Motor neuron (in vitro differentiated cells): ENCODE measurements at regions not wholly inside any gene's neighbourhood (a gene's known extent, or its start where the extent isn't known, plus 50 kb on each side); places are given as distances from the start of the nearest gene placed in this dataset.
"Not testable (repeated sequence)": the region's sequence is repeated elsewhere in the genome, so short reads cannot be mapped to it uniquely, and the experiment has no call there.

Experiments used
- ATAC-seq, 8 experiments: fragments of 200-7000 bp; cut with Tn5 transposase; replicated peaks in 6 of 8; 2 replicates each; pipeline ENCODE4 v1.8.0; 2021; ENCODE audit warnings: mild to moderate bottlenecking in 8 of 8, moderate library complexity in 8 of 8
- H3K27ac ChIP-seq, 2 donors: fragments of 250-450 bp; sonication (Bioruptor Pico); 2 replicates each; pipeline ENCODE4 v1.9.0; 2021; ENCODE audit warnings: antibody characterized with exemption in 2 of 2, mild to moderate bottlenecking in 2 of 2, moderate library complexity in 1 of 2
- H3K4me1 ChIP-seq, 2 donors: fragments of 250-450 bp; sonication (Bioruptor Pico); replicated peaks in 1 of 2; 2 replicates each; pipeline ENCODE4 v1.6.1; 2021; ENCODE audit warnings: antibody characterized with exemption in 2 of 2, mild to moderate bottlenecking in 2 of 2, moderate library complexity in 1 of 2
- H3K4me3 ChIP-seq, 5 donors: fragments of 250-450 bp; sonication (Bioruptor Pico); 2 replicates each; pipeline ENCODE4 v1.9.0; 2021; ENCODE audit warnings: antibody characterized with exemption in 5 of 5, mild to moderate bottlenecking in 5 of 5, moderate library complexity in 4 of 5
- WGBS, 10 experiments: fragments of 450-650 bp; shearing (Covaris generic); methylation state at CpG; one replicate each; pipeline ENCODE4 v1.0.0; 2022; 5-methylcytosine and 5-hydroxymethylcytosine counted together
- in situ Hi-C, 9 experiments: fragments of 400-800 bp; cut with MboI; loops; one replicate each; pipeline ENCODE4 v1.15.0; 2021; ENCODE audit warnings: low sequenced_read_pairs in 9 of 9, low pct_unique_long_range_greater_than_20kb in 2 of 9; ENCODE audit not compliant: unreplicated experiment in 9 of 9

DNA sequence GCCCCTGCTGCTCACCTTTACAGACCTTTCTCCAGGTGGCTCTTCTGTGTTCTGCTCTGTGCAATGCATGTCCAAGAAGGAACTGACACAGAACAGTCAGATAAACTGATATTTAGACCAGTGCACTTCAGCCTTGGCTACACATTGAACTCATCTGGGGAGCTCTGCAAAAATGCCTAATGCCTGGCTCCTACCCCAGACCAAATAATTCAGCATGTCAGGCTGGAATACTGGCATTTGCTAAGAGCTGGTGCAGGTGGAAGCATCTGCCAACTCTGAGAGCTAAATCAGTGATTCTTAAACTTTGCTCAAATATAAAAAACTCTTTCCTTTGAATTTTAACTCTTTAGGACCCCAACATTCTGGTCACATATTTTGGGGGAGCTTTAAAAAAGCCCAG, 118.2 kb upstream of the TSC22D1 start:
- H3K27ac ChIP-seq = no peak overlapping the region
- in situ Hi-C loops = no loop called here
- no peak overlapping the region for H3K4me3 ChIP-seq
- peaks cover 8 to 15% of the 10 kb centered on the region in 2 donors for H3K4me1 ChIP-seq
- no peak for ATAC-seq

DNA sequence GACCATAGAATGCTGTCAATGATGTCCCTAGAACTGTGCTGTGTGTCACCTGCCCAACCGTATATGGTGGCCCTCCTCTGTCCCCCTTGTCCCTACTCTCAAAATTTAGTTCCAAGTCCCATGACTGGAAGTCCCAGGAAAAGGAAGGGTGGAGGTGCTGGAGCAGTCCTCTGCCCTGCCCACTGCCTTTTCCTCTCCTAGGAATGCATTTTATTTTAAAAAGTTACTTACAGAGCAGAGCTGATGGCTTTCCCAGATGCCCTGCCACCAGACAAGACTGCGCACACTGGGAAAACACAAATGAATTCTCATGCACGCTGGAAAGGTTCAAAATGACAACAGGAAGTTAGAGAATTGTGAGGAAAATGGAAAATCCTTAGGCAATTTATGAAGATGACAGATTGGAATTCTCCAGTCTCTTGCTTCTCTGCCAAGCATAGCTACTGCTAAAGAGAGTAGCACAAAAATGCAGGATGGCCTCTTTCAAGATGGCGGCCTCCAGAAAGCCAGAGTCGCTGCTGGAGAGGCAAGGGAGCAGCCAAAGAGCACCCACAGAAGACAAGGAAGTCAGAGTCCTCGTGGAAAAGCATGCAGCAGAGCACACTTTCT, 117.1 kb upstream of the TSC22D1 start:
- no peak overlapping the region for H3K27ac ChIP-seq
- ATAC-seq = no peak
- WGBS, 10 experiments = 76 to 100% (median 90%) methylated on average over 1 to 6 of the region's 6 CpGs; no CpG with 5 or more reads in 1 of the 10 experiments
- peaks cover under 1 to 8% of the 10 kb centered on the region in 2 donors for H3K4me1 ChIP-seq
- no peak overlapping the region for H3K4me3 ChIP-seq
- in situ Hi-C loops = no loop called here

DNA sequence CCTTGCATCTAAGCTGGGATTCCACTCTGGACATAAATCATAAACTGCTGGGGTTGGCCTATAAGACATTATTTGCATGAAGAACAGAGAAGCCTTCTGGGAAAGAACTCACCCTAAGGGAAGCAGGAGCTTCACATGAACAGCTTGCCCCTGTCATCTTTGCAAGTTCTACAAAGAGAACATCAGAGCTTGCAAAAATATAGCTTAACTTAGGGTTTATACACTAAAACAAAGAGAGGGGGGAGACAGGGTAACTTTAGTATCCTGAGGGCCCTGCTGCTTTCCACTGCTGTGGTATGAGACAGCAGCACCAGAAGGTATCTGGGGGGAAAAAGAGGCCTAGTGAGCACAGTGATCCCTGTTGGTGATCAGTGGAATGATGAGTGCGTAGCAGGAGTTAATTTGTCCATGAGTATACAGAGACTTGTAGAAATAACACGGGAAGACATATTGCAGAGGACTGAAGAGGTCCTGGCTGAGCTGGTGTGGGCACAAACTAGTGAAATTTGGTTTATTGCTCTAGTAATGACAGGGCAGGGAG, 116.1 kb upstream of the TSC22D1 start:
- in situ Hi-C loops = no loop called here
- peak in 6 of 8 experiments; percentile 18 to 95 (median 58) for ATAC-seq
- WGBS, 10 experiments = 43 to 100% (median 83%) methylated on average over 1 to 2 of the region's 2 CpGs; no CpG with 5 or more reads in 3 of the 10 experiments
- Histone ChIP-seq H3K4me3 (no peak overlapping the region), H3K4me1 (no peaks in the 10 kb centered on the region), H3K27ac (no peak overlapping the region)

DNA sequence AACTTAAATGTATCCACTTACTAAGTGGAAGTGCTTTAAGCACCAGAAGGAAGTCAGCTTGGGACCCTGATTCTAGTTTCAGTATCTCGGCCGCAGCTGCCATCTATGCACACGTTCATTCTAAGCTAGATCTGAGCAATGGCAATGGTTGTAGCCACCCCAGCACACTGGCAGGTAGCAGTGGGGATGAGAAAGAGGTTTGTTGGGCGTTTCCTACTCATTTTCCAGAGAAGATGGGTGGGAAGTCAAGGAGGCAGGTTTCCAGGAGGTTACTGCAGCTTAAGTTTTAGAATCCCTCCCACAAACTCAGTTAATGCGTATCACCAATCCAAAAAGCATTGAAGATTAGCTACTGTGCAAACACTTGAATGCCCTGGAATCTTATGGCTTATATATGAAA, 114.2 kb upstream of the TSC22D1 start:
- ATAC-seq = no peak
- Histone ChIP-seq H3K27ac (no peak overlapping the region), H3K4me3 (no peak overlapping the region), H3K4me1 (no peaks in the 10 kb centered on the region)
- 80 to 100% (median 96%) methylated on average over 1 to 4 of the region's 5 CpGs; no CpG with 5 or more reads in 3 of the 10 experiments for WGBS, 10 experiments
- in situ Hi-C loops = no loop called here

DNA sequence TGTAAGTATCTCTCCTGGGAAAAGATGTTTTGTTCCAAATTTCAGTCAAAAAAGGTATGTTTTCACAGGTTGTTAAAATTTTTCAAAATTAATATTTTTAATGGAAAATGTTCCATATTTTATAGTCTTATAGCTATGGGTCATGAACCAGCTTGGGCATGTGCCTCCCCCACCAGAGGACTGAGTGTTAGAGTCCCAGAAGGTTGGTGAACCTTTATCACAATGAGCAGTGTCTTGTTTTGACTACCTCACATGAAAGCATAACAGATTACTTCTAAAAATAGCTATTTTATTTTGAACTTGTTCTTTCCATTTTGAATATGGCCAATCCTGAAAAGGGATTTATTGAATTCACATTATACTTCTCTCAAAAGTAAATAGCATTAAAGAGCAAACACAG, 112.5 kb upstream of the TSC22D1 start:
- no peak for ATAC-seq
- no peaks in the 10 kb centered on the region for H3K4me1 ChIP-seq
- H3K27ac ChIP-seq = no peak overlapping the region
- in situ Hi-C loops = no loop called here
- no peak overlapping the region for H3K4me3 ChIP-seq

DNA sequence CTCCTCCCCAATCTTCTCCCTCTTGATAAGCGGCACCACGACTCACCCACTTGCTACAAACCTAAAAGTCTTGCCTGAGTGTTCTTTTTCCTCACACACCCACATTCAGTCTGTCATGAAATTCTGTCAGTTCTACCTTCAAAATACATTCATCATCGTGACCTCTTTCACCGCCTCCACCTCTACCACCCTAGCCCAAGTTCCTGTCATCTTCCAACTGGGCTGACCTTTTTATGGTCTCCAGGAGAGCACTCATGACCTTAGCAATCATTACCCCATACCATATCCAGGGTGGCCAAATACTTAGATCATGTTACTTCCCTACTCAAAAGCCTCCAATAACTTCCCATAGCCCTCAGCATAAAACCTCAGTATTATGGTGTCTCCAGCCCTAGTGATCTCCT, 110.4 kb upstream of the TSC22D1 start:
- in situ Hi-C loops = no loop called here
- Histone ChIP-seq H3K27ac (no peak overlapping the region), H3K4me1 (no peaks in the 10 kb centered on the region), H3K4me3 (no peak overlapping the region)
- ATAC-seq = no peak
- WGBS, 10 experiments = 90 to 100% (median 97%) methylated on average over 2 to 4 of the region's 4 CpGs; no CpG with 5 or more reads in 2 of the 10 experiments

DNA sequence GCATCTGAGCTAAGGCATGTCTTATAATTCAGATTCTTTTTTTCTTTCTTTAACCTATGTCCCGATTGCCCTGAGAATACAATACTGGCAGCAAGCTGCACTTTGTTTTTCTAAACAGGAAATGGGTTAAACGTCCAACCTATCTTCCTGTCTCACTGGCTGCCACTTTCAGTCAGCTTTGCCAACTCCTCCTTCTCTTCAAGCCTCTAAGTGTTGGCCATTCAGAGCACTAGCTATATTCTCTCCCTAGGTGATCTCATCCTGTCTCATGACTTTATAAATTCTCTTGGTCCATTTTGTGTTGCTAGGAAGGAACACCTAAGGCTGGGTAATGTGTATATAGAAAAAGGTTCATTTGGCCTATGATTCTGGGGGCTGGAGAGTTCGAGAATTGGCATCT, 109.5 kb upstream of the TSC22D1 start:
- in situ Hi-C loops = no loop called here
- no peak for ATAC-seq
- no peak overlapping the region for H3K27ac ChIP-seq
- WGBS, 10 experiments = 23 to 94% (median 64%) methylated on average over 2 to 3 of the region's 3 CpGs; no CpG with 5 or more reads in 2 of the 10 experiments
- H3K4me3 ChIP-seq = no peak overlapping the region
- H3K4me1 ChIP-seq = no peaks in the 10 kb centered on the region

DNA sequence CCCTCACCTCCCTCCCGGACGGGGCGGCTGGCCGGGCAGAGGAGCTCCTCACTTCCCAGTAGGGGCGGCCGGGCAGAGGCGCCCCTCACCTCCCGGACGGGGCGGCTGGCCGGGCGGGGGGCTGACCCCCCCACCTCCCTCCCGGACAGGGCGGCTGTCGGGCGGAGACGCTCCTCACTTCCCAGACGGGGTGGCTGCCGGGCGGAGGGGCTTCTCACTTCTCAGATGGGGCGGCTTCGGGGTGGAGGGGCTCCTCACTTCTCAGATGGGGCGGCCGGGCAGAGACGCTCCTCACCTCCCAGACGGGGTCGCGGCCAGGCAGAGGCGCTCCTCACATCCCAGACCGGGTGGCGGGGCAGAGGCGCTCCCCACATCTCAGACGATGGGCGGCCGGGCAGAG, 106.3 kb upstream of the TSC22D1 start:
- H3K4me3 ChIP-seq, ATAC-seq, in situ Hi-C loops, H3K27ac ChIP-seq, H3K4me1 ChIP-seq: not testable (repeated sequence)
- no CpG with 5 or more reads among the region's 35 CpGs for WGBS, 10 experiments

DNA sequence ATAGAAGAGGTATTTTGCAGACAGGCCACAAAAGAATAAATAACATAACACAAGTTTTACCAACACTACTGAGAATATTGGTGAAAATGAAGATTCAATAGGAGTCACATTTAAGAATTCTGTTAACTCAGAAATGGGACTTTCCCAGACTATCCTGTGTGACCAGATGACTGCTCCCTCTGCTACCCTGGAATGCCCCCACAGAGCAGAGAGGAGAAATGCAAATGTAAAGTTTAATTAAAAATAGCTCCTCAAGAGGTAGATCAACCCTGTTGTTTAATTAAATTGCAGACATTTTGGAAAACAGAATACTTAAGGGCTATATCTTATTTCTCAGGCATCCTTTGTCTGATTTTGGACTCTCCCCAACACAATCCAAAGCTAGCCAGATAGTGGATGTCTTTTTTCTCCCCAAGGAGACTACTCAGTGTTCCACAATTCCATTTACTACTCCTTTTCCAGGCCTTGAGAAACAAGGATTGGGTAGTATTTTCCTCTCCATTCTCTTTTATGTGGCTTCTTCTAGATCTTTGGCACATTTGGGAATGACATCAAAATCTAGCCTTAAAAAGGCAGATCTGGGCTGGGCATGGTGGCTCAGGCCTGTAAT, 104.7 kb upstream of the TSC22D1 start:
- Histone ChIP-seq H3K27ac (no peak overlapping the region), H3K4me1 (no peaks in the 10 kb centered on the region), H3K4me3 (no peak overlapping the region)
- ATAC-seq = no peak
- in situ Hi-C loops = no loop called here

DNA sequence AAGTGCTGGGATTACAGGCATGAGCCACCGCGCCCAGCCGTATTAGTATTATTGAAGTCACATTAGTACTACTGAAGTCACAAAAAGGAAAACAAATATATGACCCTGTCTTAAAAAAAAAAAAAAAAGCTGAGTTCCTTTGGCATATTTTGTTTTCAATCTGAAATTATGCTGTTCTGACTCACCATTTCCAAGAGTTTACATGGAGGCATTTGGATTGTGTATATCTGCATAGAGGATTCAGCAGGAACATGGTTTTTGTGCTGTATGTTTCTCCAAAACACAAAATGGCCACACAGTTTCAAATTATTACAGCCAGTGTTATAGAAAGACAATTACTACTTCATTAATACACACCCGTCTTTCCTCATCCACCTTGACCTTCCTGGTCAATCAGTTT, 103.5 kb upstream of the TSC22D1 start:
- no peak overlapping the region for H3K4me3 ChIP-seq
- WGBS, 10 experiments = 75 to 100% (median 100%) methylated on average over 1 to 4 of the region's 4 CpGs; no CpG with 5 or more reads in 3 of the 10 experiments
- in situ Hi-C loops = no loop called here
- no peaks in the 10 kb centered on the region for H3K4me1 ChIP-seq
- H3K27ac ChIP-seq = no peak overlapping the region
- no peak for ATAC-seq

DNA sequence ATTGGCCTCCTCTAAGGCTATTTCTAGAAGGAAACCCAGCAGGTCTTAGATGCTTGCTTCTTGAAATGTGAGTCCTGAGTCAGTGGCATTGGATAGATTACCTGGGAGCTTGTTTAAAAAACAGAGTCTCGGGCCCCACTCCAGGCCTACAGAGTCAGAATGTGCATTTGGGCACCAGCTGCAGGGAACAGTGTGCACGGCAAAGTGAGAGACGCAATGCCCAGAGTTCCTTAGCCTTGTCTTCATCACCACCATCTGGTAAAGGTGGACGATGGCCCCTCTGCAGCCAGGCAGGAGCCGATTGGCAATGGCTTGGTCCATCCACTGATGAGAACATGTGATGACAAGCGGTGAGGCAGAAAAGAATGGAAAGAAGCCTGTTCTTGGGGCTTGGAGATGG, 102.1 kb upstream of the TSC22D1 start:
- Histone ChIP-seq H3K27ac (no peak overlapping the region), H3K4me1 (no peaks in the 10 kb centered on the region), H3K4me3 (no peak overlapping the region)
- WGBS, 10 experiments = 50 to 94% (median 83%) methylated on average over 1 to 6 of the region's 6 CpGs; no CpG with 5 or more reads in 5 of the 10 experiments
- in situ Hi-C loops = no loop called here
- no peak for ATAC-seq

DNA sequence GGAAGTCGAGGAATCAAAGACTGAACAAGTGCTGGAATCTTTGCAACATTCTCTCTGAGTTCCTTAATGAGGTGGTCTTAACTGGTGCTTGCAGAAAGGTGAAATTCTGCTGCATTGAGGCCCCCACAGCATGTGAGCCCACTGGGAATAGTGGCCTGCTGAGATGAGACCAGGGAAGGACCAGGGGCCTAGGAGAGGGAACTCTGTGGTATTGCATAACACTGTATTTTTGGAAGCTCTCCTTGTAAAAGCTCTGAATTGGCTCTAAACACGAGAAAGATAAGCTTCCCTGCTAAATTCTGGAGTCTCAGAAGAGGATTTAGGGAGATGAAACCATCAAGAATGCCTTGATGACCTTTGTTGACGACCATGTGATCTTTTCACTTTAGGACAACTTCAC, 100.4 kb upstream of the TSC22D1 start:
- no peak for ATAC-seq
- in situ Hi-C loops = no loop called here
- Histone ChIP-seq H3K27ac (no peak overlapping the region), H3K4me1 (no peaks in the 10 kb centered on the region), H3K4me3 (no peak overlapping the region)
- WGBS, 10 experiments = 27 to 90% (median 67%) methylated on average over 1 to 3 of the region's 3 CpGs; no CpG with 5 or more reads in 1 of the 10 experiments

DNA sequence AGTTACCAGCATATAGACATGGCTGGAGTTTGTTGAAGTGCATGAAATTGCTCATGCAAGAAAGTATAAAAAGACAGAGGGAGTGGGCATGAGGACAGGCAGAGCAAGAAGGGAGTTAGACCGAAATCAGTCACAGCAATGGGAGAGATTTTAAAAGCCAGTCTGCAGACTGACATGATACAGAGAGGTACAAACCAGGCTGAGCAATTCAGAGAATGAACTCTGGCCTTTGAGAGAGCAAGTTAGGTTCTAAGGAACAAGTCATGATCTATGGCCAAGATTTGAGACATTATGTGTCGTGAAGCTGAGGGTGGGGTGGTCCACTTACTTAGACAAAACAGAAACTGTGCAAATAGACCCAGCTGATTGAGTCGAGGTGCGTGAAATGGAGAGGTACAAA, 93.4 kb upstream of the TSC22D1 start:
- 93 to 100% (median 100%) methylated on average over 1 to 4 of the region's 4 CpGs; no CpG with 5 or more reads in 2 of the 10 experiments for WGBS, 10 experiments

DNA sequence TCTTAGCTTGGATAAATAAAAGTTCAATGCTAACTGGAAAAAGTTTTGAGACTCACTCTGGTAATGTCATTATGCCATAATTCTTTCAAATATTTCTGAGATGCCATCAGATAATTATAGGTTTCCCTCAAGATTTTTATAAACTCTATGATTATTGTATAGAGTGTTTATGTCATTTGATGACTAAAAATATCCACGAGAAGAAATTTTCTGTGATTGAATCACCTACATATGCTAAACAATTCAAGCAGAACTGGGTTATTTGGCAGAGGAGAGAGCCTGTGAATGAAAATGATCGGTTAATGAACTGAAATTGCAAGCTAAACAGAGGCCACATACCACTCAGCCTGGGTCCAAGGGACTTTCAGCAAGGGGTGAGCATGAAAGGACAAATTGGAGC, 92.6 kb upstream of the TSC22D1 start:
- peaks cover 4 to 18% of the 10 kb centered on the region in 2 donors for H3K4me1 ChIP-seq
- no peak overlapping the region for H3K27ac ChIP-seq
- 0 to 84% (median 50%) methylated on average over 1 to 2 of the region's 2 CpGs; no CpG with 5 or more reads in 2 of the 10 experiments for WGBS, 10 experiments
- no peak overlapping the region for H3K4me3 ChIP-seq
- in situ Hi-C loops = no loop called here
- no peak for ATAC-seq

More for the DNA sequence above, 93.4 kb upstream of the TSC22D1 start:
- H3K27ac ChIP-seq = no peak overlapping the region
- peaks cover 4 to 17% of the 10 kb centered on the region in 2 donors for H3K4me1 ChIP-seq
- no peak for ATAC-seq
- no peak overlapping the region for H3K4me3 ChIP-seq
- in situ Hi-C loops = no loop called here
